HFF-Myc (cell line): ENCODE measurements at regions not wholly inside any gene's neighbourhood (a gene's known extent, or its start where the extent isn't known, plus 50 kb on each side); places are given as distances from the start of the nearest gene placed in this dataset.

Source experiments
- DNase-seq: peaks from one replicate; pipeline ENCODE4 v3.0.0-alpha.2; 2011; ENCODE audit warnings: low read depth; ENCODE audit errors: extremely low read depth
- H3K4me3 ChIP-seq: replicated peaks from 2 replicates; pipeline ENCODE4 v1.5.1; 2011; ENCODE audit warnings: low read depth, mild to moderate bottlenecking, control low read depth, low read length
- TF ChIP-seq, protein P1 (sequence below): IDR thresholded peaks from 2 replicates; pipeline ENCODE4 v1.5.1; 2012; ENCODE audit warnings: mild to moderate bottlenecking, low read depth, low read length, control low read depth; ENCODE audit errors: missing control alignments

- H3K4me3 ChIP-seq: no peak overlapping the region
- TF ChIP-seq, protein P1, sequence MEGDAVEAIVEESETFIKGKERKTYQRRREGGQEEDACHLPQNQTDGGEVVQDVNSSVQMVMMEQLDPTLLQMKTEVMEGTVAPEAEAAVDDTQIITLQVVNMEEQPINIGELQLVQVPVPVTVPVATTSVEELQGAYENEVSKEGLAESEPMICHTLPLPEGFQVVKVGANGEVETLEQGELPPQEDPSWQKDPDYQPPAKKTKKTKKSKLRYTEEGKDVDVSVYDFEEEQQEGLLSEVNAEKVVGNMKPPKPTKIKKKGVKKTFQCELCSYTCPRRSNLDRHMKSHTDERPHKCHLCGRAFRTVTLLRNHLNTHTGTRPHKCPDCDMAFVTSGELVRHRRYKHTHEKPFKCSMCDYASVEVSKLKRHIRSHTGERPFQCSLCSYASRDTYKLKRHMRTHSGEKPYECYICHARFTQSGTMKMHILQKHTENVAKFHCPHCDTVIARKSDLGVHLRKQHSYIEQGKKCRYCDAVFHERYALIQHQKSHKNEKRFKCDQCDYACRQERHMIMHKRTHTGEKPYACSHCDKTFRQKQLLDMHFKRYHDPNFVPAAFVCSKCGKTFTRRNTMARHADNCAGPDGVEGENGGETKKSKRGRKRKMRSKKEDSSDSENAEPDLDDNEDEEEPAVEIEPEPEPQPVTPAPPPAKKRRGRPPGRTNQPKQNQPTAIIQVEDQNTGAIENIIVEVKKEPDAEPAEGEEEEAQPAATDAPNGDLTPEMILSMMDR: no peak
- no peak for DNase-seq
These were observed 568.8 kb downstream of the TLR4 start for GRCh38 chr9:118273048-118273447.

- DNase-seq: no peak
- TF ChIP-seq, protein P1: no peak
- no peak overlapping the region for H3K4me3 ChIP-seq
These were observed 572.6 kb downstream of the TLR4 start for GRCh38 chr9:118276784-118277183.

- no peak overlapping the region for H3K4me3 ChIP-seq
- TF ChIP-seq, protein P1: no peak
- DNase-seq: no peak
These were observed 577.6 kb downstream of the TLR4 start for GRCh38 chr9:118281772-118282171.

GRCh38 chr9:118283488-118283887 is 579.3 kb downstream of the TLR4 start:
- no peak for DNase-seq
- no peak overlapping the region for H3K4me3 ChIP-seq
- TF ChIP-seq, protein P1: no peak

DNA sequence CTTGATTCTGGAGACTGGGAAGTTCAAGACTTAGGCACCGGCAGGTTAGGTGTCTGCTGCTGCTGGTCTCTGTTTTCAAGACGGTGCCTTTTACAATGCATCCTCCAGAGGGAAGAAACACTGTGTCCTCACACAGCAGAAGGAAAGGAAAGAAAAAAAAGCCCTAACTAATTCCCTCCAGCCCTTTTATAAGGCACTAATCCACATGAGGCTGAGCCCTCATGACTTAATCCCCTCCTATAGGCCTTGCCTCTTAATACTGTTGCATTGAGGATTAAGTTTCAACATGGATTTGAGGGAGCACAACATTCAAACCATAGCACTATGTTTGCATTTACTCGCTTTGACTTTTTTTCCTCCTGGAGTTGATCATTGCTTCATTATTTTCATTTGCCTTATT is 585.9 kb downstream of the TLR4 start:
- TF ChIP-seq, protein P1: no peak
- no peak for DNase-seq
- no peak overlapping the region for H3K4me3 ChIP-seq

DNA sequence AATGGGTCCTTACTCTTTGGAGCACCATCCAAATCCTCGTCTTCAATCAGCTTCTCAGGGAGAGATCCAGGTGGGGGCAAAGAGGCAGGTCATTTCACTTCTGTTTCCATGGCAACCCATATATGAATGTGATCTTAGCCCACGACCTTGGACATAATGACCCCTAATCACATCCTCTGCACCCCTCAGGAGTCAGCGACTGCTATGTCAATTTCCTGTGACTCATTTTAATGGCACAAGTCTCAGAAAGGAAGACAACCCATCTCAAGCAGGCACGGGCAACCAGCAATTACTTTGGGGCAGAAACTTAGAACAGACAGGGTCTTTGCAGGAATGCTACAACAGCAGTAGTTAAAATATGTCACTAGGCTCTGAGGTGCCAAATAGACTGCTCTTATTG is 591.2 kb downstream of the TLR4 start:
- DNase-seq: no peak
- TF ChIP-seq, protein P1: no peak
- no peak overlapping the region for H3K4me3 ChIP-seq

- TF ChIP-seq, protein P1: no peak
These were observed 598.5 kb downstream of the TLR4 start for GRCh38 chr9:118302721-118303120.

More at GRCh38 chr9:118302721-118303120, 598.5 kb downstream of the TLR4 start:
- H3K4me3 ChIP-seq: no peak overlapping the region
- no peak for DNase-seq
